K562 (cell line): ENCODE measurements at regions not wholly inside any gene's neighbourhood (a gene's known extent, or its start where the extent isn't known, plus 50 kb on each side); places are given as distances from the start of the nearest gene placed in this dataset.

ENCODE experiments used
- ATAC-seq: fragments of 200-7000 bp; cut with Tn5 transposase; 3 replicates; pipeline ENCODE4 v1.9.1; 2020; ENCODE audit warnings: moderate library complexity
- BruUV-seq: library from RNA; stranded (reverse); fragments of 400-500 nt; replicated peaks from 2 replicates; lab custom pipeline; 2021; lab: Mats Ljungman, UMichigan
- CTCF ChIA-PET: fragments of 300-600 bp; formaldehyde crosslinking; extraction: SDS; loops from one replicate; lab custom pipeline; 2021; ENCODE audit warnings: low intra/inter-chr PET ratio; lab: Yijun Ruan, JAX
- POLR2A ChIA-PET: fragments of 300-600, 350-650 bp; sonication (Branson Sonifier 250); formaldehyde crosslinking; extraction: SDS; loops from one replicate; lab custom pipeline; 2021; ENCODE audit warnings: antibody characterized with exemption, inconsistent platforms; lab: Yijun Ruan, JAX
- DNase-seq, 4 experiments: peaks; one replicate each; pipeline versions ENCODE4 v3.0.0 to v3.0.0-alpha.2; 2011 to 2018; ENCODE audit warnings: low spot score in 3 of 4, mixed read lengths in 3 of 4; ENCODE audit errors: extremely low read depth in 1 of 4
- FAIRE-seq: peaks from 2 replicates; lab custom pipeline; 2011; peaks lifted over from hg19 to GRCh38; lab: Jason Lieb, UNC
- H2AFZ ChIP-seq: 2 replicates; pipeline ENCODE4 v1.6.0; 2011; ENCODE audit warnings: low read depth, low read length, control low read depth, inconsistent platforms
- H3K27ac ChIP-seq: fragments of 200-600 bp; 3 replicates; pipeline ENCODE4 v1.8.0; 2011; ENCODE audit warnings: low read depth, mild to moderate bottlenecking, control low read depth, inconsistent platforms, low read length, moderate library complexity, mixed read lengths; ENCODE audit errors: extremely low read depth
- H3K27me3 ChIP-seq, 2 experiments: fragments of 300-600 bp in 1 of 2; 2 replicates in 1 of 2; 3 replicates in 1 of 2; pipeline versions ENCODE4 v1.6.0 to v1.8.0; 2011; ENCODE audit warnings: inconsistent platforms in 2 of 2, low read length in 2 of 2, mild to moderate bottlenecking in 1 of 2, mixed read lengths in 1 of 2, moderate library complexity in 1 of 2; ENCODE audit not compliant: control insufficient read depth in 2 of 2, insufficient read depth in 2 of 2
- H3K36me3 ChIP-seq: fragments of 300-600 bp; 3 replicates; pipeline ENCODE4 v1.8.0; 2011; ENCODE audit warnings: mild to moderate bottlenecking, low read length, inconsistent platforms; ENCODE audit not compliant: control insufficient read depth, insufficient read depth
- H3K4me1 ChIP-seq, 2 experiments: fragments of 200-600 bp in 1 of 2; replicated peaks in 1 of 2; 2 replicates in 1 of 2; 3 replicates in 1 of 2; pipeline versions ENCODE4 v1.5.1 to v1.8.0; 2011; ENCODE audit warnings: inconsistent platforms in 2 of 2, low read length in 2 of 2, mild to moderate bottlenecking in 1 of 2, mixed read lengths in 1 of 2, moderate library complexity in 1 of 2; ENCODE audit not compliant: control insufficient read depth in 2 of 2, insufficient read depth in 2 of 2
- H3K4me2 ChIP-seq: 2 replicates; pipeline ENCODE4 v1.6.1; 2011; ENCODE audit warnings: low read length, control low read depth, inconsistent platforms, mixed read lengths; ENCODE audit not compliant: insufficient read depth
- H3K4me3 ChIP-seq: fragments of 200-600 bp; sonication (generic), shearing (Covaris generic); 2 replicates; pipeline ENCODE4 v1.5.1; 2016; ENCODE audit warnings: control low read depth, inconsistent platforms
- H3K79me2 ChIP-seq: fragments of 200-600 bp; 3 replicates; pipeline ENCODE4 v1.8.0; 2011; ENCODE audit warnings: low read length, inconsistent platforms; ENCODE audit not compliant: control insufficient read depth, insufficient read depth
- H3K9ac ChIP-seq, 2 experiments: 2 replicates each; pipeline versions ENCODE4 v1.6.0 to v1.6.1; 2011; ENCODE audit warnings: low read depth in 2 of 2, low read length in 2 of 2, control low read depth in 1 of 2, inconsistent platforms in 1 of 2, mild to moderate bottlenecking in 1 of 2, mixed read lengths in 1 of 2; ENCODE audit not compliant: insufficient read depth in 1 of 2
- H3K9me1 ChIP-seq: one replicate; pipeline ENCODE4 v1.6.0; 2011; ENCODE audit warnings: inconsistent platforms, mild to moderate bottlenecking, low read length, moderate library complexity; ENCODE audit not compliant: control insufficient read depth, insufficient read depth
- H3K9me3 ChIP-seq: replicated peaks from 2 replicates; pipeline ENCODE4 v1.5.1; 2011; ENCODE audit warnings: low read depth, low read length, inconsistent platforms; ENCODE audit not compliant: control insufficient read depth, insufficient read depth
- H4K20me1 ChIP-seq: replicated peaks from 2 replicates; pipeline ENCODE4 v1.6.1; 2011; ENCODE audit warnings: low read length, inconsistent platforms, mixed read lengths; ENCODE audit not compliant: control insufficient read depth, insufficient read depth
- KLF6 ChIP-seq: fragments of 250-450 bp; sonication (Bioruptor Pico); IDR thresholded peaks from 2 replicates; pipeline ENCODE4 v1.4.0; 2020; ENCODE audit warnings: mild to moderate bottlenecking, moderate library complexity, borderline replicate concordance
- MAFK ChIP-seq: IDR thresholded peaks from 2 replicates; pipeline ENCODE4 v1.6.1; 2011; ENCODE audit warnings: low read length, improper control_type of control experiment
- MAZ ChIP-seq, 2 experiments: fragments of 450-650 bp in 1 of 2; sonication (generic) in 1 of 2; formaldehyde crosslinking; IDR thresholded peaks in 1 of 2; conservative IDR thresholded peaks in 1 of 2; 2 replicates each; pipeline versions ENCODE4 v1.4.0 to v1.5.0; 2020; ENCODE audit warnings: mild to moderate bottlenecking in 1 of 2, missing genetic modification reagents in 1 of 2
- MCM5 ChIP-seq: fragments of 450-650 bp; IDR thresholded peaks from 2 replicates; pipeline ENCODE4 v1.6.1; 2016; ENCODE audit warnings: low read depth
- NFATC3 ChIP-seq: fragments of 450-650 bp; IDR thresholded peaks from 2 replicates; pipeline ENCODE4 v1.6.1; 2017; ENCODE audit warnings: mild to moderate bottlenecking
- NR2F6 ChIP-seq: fragments of 450-650 bp; formaldehyde crosslinking; IDR thresholded peaks from 2 replicates; pipeline ENCODE4 v1.4.0; 2020; ENCODE audit warnings: mild to moderate bottlenecking
- SMARCE1 ChIP-seq: fragments of 450-650 bp; IDR thresholded peaks from 2 replicates; pipeline ENCODE4 v1.7.1; 2016; ENCODE audit warnings: mild to moderate bottlenecking
- TCF15 ChIP-seq: fragments of 250-450 bp; sonication (Bioruptor Pico); IDR thresholded peaks from 2 replicates; pipeline ENCODE4 v1.8.0; 2022; ENCODE audit warnings: moderate library complexity, mild to moderate bottlenecking, inconsistent platforms
- ZBTB5 ChIP-seq: fragments of 450-650 bp; IDR thresholded peaks from 2 replicates; pipeline ENCODE4 v1.6.1; 2017; ENCODE audit warnings: antibody characterized with exemption
- ZNF347 ChIP-seq: fragments of 450-650 bp; formaldehyde crosslinking; IDR thresholded peaks from 2 replicates; pipeline ENCODE4 v1.4.0; 2020; ENCODE audit warnings: low read depth, mild to moderate bottlenecking, moderate library complexity
- WGBS: fragments of 100-300 bp; shearing (Covaris generic); methylation state at CpG from one replicate; pipeline ENCODE4 v1.1.6; 2016; ENCODE audit warnings: low coverage, mixed read lengths; ENCODE audit not compliant: insufficient coverage; ENCODE audit errors: missing lambda C conversion rate; 5-methylcytosine and 5-hydroxymethylcytosine counted together
- in situ Hi-C: fragments of 300-500 bp; cut with MboI; formaldehyde crosslinking; loops from 4 replicates; pipeline ENCODE4 v1.15.0; 2018; ENCODE audit warnings: inconsistent platforms, mixed read lengths
- intact Hi-C: fragments of 100-400 bp; cut with micrococcal nuclease; formaldehyde crosslinking; loops from 2 replicates; pipeline ENCODE4 v1.14.2; 2022

- TF ChIP-seq ZBTB5: no peak
- TF ChIP-seq, all 486 proteins: peak for 0
These were observed 336.5 kb upstream of the ALCAM start (continued) for GRCh38 chr3:105030211-105030610.

- POLR2A ChIA-PET: no interaction called here
- H3K9me3 ChIP-seq: no peaks in the 10 kb centered on the region
- H3K9ac ChIP-seq: no peak overlapping the region
- no peaks in the 10 kb centered on the region for H3K36me3 ChIP-seq
- DNase-seq: no peak
- no peaks in the 10 kb centered on the region for H3K27me3 ChIP-seq
- CTCF ChIA-PET: no interaction called here
- intact Hi-C loops: no loop called here
- H4K20me1 ChIP-seq: no peaks in the 10 kb centered on the region
- WGBS: 5% methylated on average over 5 of the region's 5 CpGs
- H2AFZ ChIP-seq: no peak overlapping the region
- no peaks in the 10 kb centered on the region for H3K9me1 ChIP-seq
- TF ChIP-seq KLF6 (CRISPR knock-in tag) (no peak), SMARCE1 (no peak), MAZ (CRISPR knock-in tag; conservative IDR thresholded peaks at IDR 0.05 in 1 of 2, IDR thresholded peaks at IDR 0.05 in 1 of 2) (no peak), TCF15 (CRISPR knock-in tag) (no peak), NR2F6 (CRISPR knock-in tag) (no peak), NFATC3 (no peak), MCM5 (no peak), MAFK (no peak), ZNF347 (CRISPR knock-in tag) (no peak)
- TF ChIP-seq, all 486 proteins: peak for 0
- Histone ChIP-seq H3K4me3 (no peak overlapping the region), H3K27ac (no peak overlapping the region), H3K4me2 (no peak overlapping the region), H3K4me1 (no peaks in the 10 kb centered on the region), H3K79me2 (no peaks in the 10 kb centered on the region)
- no peak for ATAC-seq
- no peak for FAIRE-seq
- BruUV-seq: no TSS peak
- in situ Hi-C loops: no loop called here
These were observed 334.2 kb upstream of the ALCAM start for GRCh38 chr3:105032541-105032940.
